ENCODE measurements at regions not wholly inside any gene's neighbourhood (a gene's known extent, or its start where the extent isn't known, plus 50 kb on each side); places are given as distances from the start of the nearest gene placed in this dataset.

DNA sequence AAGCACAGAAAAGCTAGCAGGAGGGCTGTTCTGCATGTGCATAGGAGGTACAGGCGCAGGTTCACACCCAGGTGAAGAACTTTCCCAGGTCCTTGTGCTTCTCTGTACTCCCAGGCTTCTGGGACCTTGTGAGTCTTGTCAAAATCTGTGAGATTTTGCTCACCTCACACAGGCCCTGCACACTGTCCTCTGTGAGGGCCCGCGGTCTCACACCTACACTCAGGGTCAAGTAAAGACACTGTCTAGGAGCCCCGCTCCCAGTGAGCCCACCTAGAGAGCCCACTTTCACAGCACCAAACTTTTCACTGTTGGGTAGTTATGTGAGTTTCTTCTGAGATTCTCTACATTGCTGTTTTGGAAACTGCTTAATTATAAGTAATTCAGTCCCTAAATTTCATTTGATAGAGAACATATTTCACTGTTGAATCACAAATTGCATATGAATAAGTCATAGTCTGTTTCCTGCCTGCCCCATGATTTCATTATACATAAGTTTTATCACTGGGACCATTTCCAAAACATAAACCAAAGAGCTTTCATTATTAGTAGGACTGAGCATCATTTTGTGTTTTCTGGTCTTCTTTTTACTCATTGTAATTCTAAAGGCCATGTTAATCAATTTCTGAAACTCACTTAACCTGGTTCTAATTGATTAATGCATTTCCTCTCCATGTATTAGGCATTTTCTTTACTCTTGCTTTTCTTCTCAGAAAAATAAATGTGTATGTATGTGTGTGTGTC lies 234.2 kb upstream of the SPOPL start:
- no peak for TF ChIP-seq CTCF (IDR thresholded peaks at IDR 0.05)
- TF ChIP-seq EP300 (IDR thresholded peaks at IDR 0.05; ENCODE audit: low read depth), result no peak
- TF ChIP-seq POLR2A (IDR thresholded peaks at IDR 0.05), result no peak

Data from transverse colon (tissue), 3 donors.